ENCODE measurements at regions not wholly inside any gene's neighbourhood (a gene's known extent, or its start where the extent isn't known, plus 50 kb on each side); places are given as distances from the start of the nearest gene placed in this dataset. TPM values are rescaled to one million over a fixed set of nuclear protein-coding genes. Genes with fewer than 3 reads are reported as not detected.

DNA sequence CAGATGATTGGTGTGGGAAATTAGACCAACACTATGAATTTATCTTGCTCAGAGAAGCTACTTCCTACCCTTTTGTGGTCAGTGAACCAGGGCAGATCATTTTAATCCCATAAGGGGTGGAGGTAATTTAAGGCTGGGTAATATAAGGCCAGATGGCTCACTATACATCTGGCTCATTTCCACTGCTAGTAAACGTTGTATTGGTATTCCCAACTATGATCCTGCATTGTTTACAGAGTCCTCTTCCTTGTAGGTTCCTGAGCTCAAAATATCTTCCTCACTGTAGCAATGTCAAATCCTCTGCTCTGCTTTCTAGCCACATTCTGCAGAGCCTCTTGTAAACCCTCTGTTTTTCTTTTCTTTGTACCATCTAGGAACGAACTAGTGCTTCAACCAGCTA, 93.0 kb upstream of the MGAT4C start:
- intact Hi-C loops (cut with DNase I; ENCODE audit: low total_unique reads), result no loop called here
- Histone ChIP-seq H3K4me1 (no peaks in the 10 kb centered on the region), H3K4me3 (no peak overlapping the region), H3K27me3 (no peaks in the 10 kb centered on the region), H3K9me3 (no peaks in the 10 kb centered on the region), H3K27ac (no peak overlapping the region), H3K36me3 (no peaks in the 10 kb centered on the region)
- TF ChIP-seq POLR2A (IDR thresholded peaks at IDR 0.05), result no peak
- TF ChIP-seq, protein P1, sequence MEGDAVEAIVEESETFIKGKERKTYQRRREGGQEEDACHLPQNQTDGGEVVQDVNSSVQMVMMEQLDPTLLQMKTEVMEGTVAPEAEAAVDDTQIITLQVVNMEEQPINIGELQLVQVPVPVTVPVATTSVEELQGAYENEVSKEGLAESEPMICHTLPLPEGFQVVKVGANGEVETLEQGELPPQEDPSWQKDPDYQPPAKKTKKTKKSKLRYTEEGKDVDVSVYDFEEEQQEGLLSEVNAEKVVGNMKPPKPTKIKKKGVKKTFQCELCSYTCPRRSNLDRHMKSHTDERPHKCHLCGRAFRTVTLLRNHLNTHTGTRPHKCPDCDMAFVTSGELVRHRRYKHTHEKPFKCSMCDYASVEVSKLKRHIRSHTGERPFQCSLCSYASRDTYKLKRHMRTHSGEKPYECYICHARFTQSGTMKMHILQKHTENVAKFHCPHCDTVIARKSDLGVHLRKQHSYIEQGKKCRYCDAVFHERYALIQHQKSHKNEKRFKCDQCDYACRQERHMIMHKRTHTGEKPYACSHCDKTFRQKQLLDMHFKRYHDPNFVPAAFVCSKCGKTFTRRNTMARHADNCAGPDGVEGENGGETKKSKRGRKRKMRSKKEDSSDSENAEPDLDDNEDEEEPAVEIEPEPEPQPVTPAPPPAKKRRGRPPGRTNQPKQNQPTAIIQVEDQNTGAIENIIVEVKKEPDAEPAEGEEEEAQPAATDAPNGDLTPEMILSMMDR (IDR thresholded peaks at IDR 0.05), result no peak
- DNase-seq, result no peak

DNA sequence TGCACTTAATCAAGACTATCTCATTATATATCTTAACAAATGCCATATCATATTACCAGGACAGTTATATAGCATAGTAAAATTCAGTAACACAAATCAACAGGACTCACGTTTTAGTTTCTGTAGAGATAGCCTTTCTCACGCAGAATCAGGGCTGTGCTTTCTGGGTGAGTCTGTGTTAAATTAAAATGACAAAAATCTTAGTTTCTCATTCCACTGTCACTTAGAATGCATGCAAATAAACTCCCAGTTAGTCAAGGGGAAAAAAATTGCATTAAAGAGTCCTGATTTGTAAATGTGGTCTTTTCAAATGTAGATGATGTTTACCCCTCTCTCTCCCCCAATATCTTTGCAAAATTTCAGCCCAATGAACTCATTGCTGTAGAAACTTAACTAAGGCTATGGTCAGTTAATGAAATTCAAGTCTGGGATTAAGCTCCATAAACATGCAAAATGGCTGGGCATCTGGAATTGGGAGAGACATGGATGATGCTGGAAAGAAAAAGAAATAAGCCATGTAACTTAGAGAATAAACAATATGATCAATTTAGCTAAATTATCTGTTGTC, 77.8 kb upstream of the MGAT4C start:
- H3K4me3 ChIP-seq, result no peak overlapping the region
- no peaks in the 10 kb centered on the region for H3K9me3 ChIP-seq
- TF ChIP-seq, protein P1 (IDR thresholded peaks at IDR 0.05), result no peak
- TF ChIP-seq POLR2A (IDR thresholded peaks at IDR 0.05), result no peak
- H3K36me3 ChIP-seq, result no peaks in the 10 kb centered on the region
- no peaks in the 10 kb centered on the region for H3K27me3 ChIP-seq
- no peak for DNase-seq
- no peaks in the 10 kb centered on the region for H3K4me1 ChIP-seq
- H3K27ac ChIP-seq, result no peak overlapping the region
- intact Hi-C loops (cut with DNase I; ENCODE audit: low total_unique reads), result no loop called here

DNA sequence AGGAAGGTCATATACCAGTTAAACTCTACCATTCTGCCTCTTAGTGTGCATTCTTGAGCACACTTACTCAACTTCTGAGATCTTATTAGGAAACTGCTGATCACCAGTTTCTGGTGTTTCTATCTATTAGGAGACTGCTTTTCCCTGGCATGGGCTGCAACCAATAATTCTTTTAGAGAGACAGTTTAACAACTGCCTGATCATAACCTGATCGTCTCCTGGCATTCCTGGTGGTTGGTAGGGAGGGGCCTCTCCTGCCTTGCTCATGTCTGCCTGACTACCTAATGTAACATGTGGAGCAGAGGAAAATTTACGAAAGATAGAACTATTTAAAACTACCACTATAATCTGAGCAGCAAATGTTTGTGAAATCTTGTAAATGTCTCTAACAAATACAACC, 75.3 kb upstream of the MGAT4C start:
- TF ChIP-seq, protein P1 (IDR thresholded peaks at IDR 0.05), result no peak
- no peak for TF ChIP-seq POLR2A (IDR thresholded peaks at IDR 0.05)
- H3K27me3 ChIP-seq, result no peaks in the 10 kb centered on the region
- H3K4me1 ChIP-seq, result no peaks in the 10 kb centered on the region
- H3K4me3 ChIP-seq, result no peak overlapping the region
- no peaks in the 10 kb centered on the region for H3K9me3 ChIP-seq
- no peak overlapping the region for H3K27ac ChIP-seq
- intact Hi-C loops (cut with DNase I; ENCODE audit: low total_unique reads), result no loop called here
- H3K36me3 ChIP-seq, result no peaks in the 10 kb centered on the region
- no peak for DNase-seq

DNA sequence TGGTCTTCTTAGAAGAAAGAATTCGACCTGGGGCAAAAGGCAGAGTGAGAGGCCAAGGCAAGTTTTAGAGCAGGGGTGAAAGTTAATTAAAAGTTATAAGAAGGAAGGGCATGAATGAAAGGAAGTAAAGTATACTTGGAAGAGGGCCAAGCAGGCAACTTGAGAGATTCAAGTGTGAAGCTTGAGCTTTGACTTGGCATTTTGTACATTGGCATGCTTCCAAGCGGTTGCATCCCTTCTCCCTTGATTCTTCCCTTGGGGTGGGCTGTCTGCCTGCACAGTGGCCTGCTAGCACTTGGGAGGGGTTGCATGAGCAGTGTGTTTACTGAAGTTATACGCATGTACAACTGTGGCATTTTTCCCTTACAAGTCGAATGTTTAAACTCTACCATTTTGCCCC, 74.8 kb upstream of the MGAT4C start:
- Histone ChIP-seq H3K27ac (no peak overlapping the region), H3K4me1 (no peaks in the 10 kb centered on the region), H3K27me3 (no peaks in the 10 kb centered on the region), H3K36me3 (no peaks in the 10 kb centered on the region), H3K4me3 (no peak overlapping the region), H3K9me3 (no peaks in the 10 kb centered on the region)
- DNase-seq, result no peak
- no peak for TF ChIP-seq POLR2A (IDR thresholded peaks at IDR 0.05)
- TF ChIP-seq, protein P1 (IDR thresholded peaks at IDR 0.05), result no peak
- intact Hi-C loops (cut with DNase I; ENCODE audit: low total_unique reads), result no loop called here

DNA sequence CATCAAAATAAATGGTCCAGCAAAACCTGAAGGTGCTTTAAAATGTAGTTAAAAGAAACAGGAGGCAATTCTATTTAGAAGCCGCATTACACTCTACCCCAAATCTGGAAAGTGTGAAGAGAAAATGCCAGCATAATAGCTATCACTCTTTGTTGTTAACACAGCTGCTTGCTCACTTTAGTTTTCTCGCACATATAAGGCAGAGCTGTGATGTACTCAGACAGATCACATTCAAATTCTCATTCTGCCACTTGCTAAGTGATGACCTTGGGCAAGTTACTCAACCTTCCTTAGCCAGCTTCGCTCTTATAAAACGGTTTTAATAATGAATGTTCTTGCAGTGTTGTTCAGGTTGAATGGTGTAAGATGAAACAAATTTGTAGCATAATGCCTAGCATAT, 56.0 kb upstream of the MGAT4C start:
- H3K36me3 ChIP-seq, result no peaks in the 10 kb centered on the region
- intact Hi-C loops (cut with DNase I; ENCODE audit: low total_unique reads), result no loop called here

More for the DNA sequence above, 56.0 kb upstream of the MGAT4C start:
- TF ChIP-seq POLR2A (IDR thresholded peaks at IDR 0.05), result no peak
- TF ChIP-seq, protein P1 (IDR thresholded peaks at IDR 0.05), result no peak
- no peaks in the 10 kb centered on the region for H3K27me3 ChIP-seq
- H3K9me3 ChIP-seq, result no peaks in the 10 kb centered on the region
- no peak overlapping the region for H3K4me3 ChIP-seq
- H3K4me1 ChIP-seq, result no peaks in the 10 kb centered on the region
- DNase-seq, result no peak
- no peak overlapping the region for H3K27ac ChIP-seq

Small RNA genes in the stretch of these regions (small RNA-seq; reads per million reads assigned to genes)
- not detected for gene AC079598.2
- gene AC079598.3, result not detected
- gene AC079598.4, result not detected
- gene CYCSP30, result not detected
